ENCODE measurements at regions not wholly inside any gene's neighbourhood (a gene's known extent, or its start where the extent isn't known, plus 50 kb on each side); places are given as distances from the start of the nearest gene placed in this dataset.
"Not testable (repeated sequence)": the region's sequence is repeated elsewhere in the genome, so short reads cannot be mapped to it uniquely, and the experiment has no call there.

DNA sequence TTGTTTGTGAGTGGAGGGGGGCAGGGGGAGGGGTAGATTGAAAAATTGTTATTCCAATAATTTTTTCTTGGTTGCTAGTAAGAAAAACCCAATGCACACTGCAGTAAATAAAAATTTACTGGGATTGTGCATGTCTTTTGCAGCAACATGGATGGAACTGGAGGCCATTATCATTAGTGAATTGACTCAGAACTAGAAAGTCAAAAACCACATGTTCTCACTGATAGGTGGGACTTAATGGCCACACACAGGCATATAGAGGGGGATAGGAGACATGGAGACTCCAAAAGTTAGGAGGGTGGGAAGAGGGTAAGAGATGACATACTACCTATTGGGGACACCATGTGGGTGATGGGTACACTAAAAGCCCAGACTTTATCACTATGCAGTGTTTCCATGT lies 67.2 kb downstream of the BUB3 start:
- DNase-seq = no peak
- in situ Hi-C loops (cut with MboI; ENCODE audit: low pct_unique_long_range_greater_than_20kb, low sequenced_read_pairs) = no loop called here

DNA sequence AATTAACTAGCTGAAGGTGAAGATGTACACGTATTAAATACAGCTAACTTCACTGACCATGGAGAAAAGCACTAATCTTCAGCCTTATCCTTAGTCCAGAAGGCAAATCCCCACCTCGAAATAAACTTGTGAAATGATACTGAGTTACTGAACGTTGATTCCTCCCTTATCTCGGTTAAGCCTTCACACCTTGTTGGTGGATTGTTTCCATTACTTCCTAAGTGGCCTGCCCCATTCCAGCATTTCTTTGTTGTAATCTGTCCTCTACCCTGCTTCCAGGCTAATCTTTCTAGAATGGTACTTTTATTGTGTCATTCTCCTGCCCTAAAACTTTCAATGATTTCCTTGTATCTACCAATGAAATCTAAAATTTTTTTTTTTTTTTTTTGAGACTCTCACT lies 68.6 kb downstream of the BUB3 start:
- no peak for DNase-seq
- in situ Hi-C loops (cut with MboI; ENCODE audit: low pct_unique_long_range_greater_than_20kb, low sequenced_read_pairs) = no loop called here

DNA sequence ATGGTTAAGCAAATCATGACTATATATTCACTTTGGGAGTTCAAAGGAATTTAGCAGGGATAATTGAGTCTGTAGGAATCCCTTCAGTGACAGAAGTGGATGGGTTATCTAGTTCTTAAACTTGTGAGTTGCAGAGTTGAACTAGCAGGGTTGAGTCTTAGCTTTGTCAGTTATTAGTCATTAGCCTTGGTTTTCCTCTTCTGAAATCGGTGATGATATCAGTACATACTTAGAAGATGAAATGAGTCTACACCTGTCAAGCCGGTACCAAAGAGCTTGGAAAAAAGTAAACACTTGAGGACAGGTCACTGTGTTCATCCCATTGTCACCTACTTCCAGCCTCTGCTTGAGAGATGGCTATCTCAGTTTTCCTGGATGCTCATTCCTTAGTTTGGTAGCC lies 73.5 kb downstream of the BUB3 start:
- in situ Hi-C loops (cut with MboI; ENCODE audit: low pct_unique_long_range_greater_than_20kb, low sequenced_read_pairs) = no loop called here
- DNase-seq = no peak

DNA sequence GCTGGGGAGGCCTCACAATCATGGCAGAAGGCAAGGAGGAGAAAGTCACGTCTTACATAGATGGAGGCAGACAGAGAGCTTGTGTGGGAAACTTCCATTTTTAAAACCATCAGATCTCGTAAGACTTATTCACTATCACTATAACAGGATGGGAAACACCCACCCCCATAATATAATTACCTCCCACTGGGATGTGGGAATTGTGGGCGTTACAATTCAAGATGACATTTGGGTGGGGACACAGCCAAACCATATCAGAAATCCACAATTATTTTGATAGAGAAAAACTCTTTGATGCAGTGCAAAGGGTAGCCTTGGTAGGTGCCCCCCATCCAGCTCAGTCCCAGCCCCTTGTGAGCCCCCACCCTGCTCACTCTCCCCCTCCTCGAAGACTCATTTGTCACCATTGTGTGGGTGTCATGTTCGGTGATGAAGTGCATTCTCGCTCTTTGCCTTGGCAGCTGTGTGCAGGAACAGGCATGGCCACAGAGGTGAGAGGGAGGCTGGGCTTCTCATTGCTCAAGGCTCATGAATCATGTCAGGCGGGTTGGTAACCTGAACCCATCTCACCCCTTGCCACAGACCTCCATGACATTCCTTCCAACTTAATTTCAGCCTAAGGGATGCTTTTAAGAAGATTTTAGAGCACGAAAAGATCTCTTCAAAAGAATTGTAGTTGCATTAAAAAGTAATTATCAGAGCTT lies 75.9 kb downstream of the BUB3 start:
- no peak for DNase-seq
- in situ Hi-C loops (cut with MboI; ENCODE audit: low pct_unique_long_range_greater_than_20kb, low sequenced_read_pairs) = no loop called here

DNA sequence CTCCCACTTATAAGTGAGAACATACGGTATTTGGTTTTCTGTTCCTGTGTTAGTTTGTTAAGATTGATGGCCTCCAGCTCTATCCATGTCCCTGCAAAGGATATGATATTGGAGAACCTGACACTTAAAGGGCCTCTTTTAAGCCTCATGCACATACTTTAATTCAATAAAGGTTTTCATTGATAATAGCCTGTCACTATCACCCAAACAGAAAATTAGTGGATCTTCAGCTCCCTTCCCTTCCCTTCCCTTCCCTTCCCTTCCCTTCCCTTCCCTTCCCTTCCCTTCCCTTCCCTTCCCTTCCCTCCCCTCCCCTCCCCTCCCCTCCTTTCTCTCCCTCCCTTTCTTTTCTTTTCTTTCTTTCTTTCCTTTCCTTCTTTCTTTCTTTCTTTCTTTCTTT lies 78.7 kb downstream of the BUB3 start:
- DNase-seq; in situ Hi-C loops (cut with MboI; ENCODE audit: low pct_unique_long_range_greater_than_20kb, low sequenced_read_pairs): not testable (repeated sequence)

DNA sequence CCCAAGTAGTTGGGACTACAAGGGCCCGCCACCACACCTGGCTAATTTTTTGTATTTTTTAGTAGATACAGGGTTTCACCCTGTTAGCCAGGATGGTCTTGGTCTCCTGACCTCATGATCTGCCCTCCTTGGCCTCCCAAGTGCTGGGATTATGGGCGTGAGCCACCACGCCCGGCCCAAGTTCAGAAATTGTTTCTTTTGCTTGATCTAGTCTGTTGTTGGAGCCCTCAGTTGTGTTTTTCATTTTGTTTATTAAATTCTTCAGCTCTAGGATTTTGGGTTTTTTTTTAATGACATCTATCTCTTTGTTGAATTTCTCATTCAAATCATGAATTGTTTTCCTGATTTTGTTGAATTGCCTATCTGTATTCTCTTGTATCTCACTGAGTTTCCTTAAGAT lies 80.8 kb downstream of the BUB3 start:
- in situ Hi-C loops (cut with MboI; ENCODE audit: low pct_unique_long_range_greater_than_20kb, low sequenced_read_pairs) = not testable (repeated sequence)

DNA sequence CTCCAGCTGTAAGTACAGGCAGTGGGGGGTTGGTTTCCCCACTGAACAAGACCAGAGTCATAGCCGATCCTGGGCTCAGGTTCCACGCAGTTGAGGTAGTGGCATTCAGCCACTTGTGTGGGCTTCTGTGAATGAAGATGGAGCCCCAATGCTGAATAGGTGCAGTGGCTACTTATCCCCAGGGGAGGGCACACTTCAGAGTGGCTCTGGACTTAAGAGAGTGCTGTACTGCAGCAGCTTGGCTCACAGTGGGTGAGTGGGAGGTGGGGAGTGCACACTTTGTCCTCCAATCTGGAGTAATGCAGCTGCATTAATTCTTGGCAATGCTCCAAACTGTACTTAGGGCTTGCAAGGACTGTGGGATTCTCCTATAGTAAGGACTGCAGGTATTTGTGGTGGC lies 81.9 kb downstream of the BUB3 start:
- no peak for DNase-seq
- in situ Hi-C loops (cut with MboI; ENCODE audit: low pct_unique_long_range_greater_than_20kb, low sequenced_read_pairs) = no loop called here

More for the DNA sequence above, 80.8 kb downstream of the BUB3 start:
- not testable (repeated sequence) for DNase-seq

DNA sequence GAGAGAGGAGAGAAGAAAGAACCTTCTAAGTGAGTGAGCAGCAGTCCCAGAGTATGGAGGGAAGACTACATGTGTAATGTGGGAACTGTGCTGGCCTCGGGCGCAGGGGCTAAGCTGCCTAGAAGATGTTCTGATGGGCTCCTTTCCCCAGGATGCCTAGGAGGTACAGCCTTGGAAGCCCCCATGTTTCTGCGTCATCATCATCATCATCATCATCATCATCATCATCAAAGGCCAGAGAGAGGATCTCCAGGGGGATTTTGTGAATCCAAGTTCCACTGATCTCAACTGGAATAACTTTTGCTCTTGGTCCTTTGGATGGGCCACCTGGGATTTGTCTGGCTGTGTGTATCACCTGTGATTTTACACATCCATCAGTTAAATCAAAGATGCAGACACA lies 86.0 kb downstream of the BUB3 start:
- in situ Hi-C loops (cut with MboI; ENCODE audit: low pct_unique_long_range_greater_than_20kb, low sequenced_read_pairs) = no loop called here
- no peak for DNase-seq

DNA sequence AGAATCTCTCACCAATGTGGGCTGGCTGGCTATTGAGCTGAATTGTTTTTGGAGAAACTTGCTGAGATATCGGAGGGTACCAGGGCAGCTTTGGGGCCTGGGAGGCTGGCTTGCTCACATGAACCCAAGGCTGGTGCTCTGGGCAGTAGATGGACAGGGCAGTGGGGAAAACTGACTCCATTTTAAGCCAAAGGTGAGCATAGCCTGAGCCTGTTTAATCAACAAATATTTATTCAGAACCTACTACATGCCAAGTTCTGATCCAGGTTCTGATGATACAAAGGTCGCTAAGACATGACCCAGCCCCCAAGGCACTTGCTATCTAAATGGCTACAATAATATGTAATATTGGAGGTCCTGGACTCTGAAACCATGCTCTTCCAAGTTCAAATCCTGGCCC lies 86.6 kb downstream of the BUB3 start:
- in situ Hi-C loops (cut with MboI; ENCODE audit: low pct_unique_long_range_greater_than_20kb, low sequenced_read_pairs) = no loop called here
- DNase-seq = no peak

DNA sequence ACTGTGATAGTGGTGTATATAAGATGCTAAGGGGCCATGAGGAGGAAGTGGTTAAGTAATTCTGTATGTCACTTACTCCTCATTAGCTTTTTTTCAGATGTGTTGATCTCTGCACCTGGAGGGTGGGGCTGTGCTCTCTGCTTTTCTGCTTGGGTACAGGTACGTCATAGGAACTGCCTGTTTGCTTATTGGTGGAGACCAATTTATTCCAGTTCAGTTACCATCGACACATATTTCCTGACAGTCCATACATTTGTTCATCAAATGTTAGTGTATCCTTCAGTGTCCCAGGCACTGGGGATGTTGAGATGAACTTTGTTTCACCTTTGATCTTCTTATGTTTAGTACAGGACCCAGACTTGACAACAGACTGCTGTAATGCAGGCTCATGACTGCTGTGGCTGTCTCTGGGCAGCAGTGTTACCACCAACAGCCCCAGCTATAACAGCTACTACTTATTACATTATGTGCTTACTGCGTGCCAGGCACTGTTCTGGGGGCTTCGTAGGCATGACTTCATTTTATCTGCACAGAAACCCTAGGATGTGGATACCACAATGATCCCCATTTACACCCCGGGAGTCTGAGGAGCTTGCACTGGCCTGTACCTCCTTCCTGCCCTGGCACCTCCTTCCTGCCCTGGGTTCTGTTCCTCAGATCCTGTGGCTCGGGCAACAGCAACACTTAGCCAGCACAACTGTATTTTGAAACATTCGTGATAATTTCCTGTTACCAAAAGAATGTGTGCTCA lies 87.4 kb downstream of the BUB3 start:
- no peak for DNase-seq
- in situ Hi-C loops (cut with MboI; ENCODE audit: low pct_unique_long_range_greater_than_20kb, low sequenced_read_pairs) = no loop called here

DNA sequence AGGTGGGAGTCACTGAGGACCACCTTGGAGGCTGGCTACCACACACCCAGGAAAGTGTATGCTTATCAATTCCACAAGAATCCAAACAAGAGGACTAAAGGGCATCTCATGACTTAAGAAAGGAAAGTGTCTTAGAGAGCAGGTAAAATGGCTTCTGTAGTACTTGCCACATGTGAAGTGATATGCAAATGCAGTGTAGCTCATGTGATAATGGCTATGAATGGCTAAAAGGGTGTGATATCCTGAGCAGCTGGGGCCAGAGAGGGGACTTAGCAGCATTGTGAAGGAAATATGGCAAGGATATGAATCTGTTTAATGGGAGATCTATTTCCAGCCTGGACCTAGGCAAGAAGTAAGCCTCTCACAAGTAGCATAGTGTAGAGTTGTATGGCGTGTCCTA lies 90.5 kb downstream of the BUB3 start:
- in situ Hi-C loops (cut with MboI; ENCODE audit: low pct_unique_long_range_greater_than_20kb, low sequenced_read_pairs) = no loop called here
- no peak for DNase-seq

DNA sequence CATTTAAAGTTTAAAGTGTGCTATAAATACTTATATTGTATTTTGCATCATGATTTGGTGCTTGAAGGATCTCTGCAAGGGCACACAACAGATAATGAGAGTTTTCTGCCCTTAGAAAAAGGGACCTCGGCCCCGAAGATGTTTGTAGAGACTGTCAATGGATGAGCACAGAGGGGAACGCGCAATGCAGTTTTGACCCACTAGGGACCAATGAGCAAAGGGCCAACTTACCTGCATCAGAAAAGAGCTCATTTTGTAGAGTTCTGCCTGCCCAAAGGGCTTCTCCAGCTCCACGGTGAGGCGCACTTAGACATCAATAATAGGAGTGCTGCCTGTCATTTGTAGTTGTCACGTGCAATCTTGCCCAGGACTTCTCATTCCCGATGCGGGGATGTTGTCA lies 91.1 kb downstream of the BUB3 start:
- in situ Hi-C loops (cut with MboI; ENCODE audit: low pct_unique_long_range_greater_than_20kb, low sequenced_read_pairs) = no loop called here

DNA sequence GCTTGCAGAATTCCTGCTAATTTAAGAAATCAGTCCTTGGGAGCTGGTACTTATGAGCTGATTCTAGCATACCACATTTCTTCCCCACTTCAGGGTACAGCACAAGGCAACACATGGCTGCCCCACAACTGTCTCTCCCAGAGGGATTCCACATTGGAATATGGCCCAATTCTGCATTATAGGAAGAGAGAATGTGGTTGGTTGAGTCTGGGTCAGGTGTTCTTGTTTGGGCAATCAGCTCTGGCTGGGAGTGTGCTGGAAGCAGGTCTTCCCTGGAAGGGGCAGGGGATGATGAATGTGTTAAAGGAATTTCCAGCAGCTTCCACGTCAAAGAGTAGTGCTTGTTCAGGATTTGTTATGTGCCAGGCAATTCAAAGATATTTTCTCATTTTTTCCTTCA lies 95.7 kb downstream of the BUB3 start:
- DNase-seq = no peak
- in situ Hi-C loops (cut with MboI; ENCODE audit: low pct_unique_long_range_greater_than_20kb, low sequenced_read_pairs) = no loop called here

More for the DNA sequence above, 91.1 kb downstream of the BUB3 start:
- DNase-seq = no peak

DNA sequence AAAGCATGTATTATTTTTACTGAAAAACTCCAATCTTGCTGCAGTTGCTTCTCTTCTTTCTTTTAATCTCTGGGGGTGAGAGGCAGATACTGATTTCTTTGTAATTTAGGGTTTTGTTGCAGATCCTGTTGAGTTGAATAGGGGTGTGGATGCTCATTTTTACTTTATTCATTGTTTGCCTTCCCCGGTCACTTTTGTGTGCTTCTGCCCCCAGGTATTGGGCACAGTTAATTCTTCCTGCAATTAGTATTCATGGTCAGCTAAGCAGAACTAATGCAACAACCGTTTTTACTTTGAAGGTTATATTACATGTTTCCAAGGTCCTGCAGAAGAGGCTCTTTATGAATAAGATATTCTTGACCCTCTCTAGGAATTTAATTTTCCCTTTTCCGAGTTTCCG lies 96.4 kb downstream of the BUB3 start:
- no peak for DNase-seq
- in situ Hi-C loops (cut with MboI; ENCODE audit: low pct_unique_long_range_greater_than_20kb, low sequenced_read_pairs) = no loop called here

DNA sequence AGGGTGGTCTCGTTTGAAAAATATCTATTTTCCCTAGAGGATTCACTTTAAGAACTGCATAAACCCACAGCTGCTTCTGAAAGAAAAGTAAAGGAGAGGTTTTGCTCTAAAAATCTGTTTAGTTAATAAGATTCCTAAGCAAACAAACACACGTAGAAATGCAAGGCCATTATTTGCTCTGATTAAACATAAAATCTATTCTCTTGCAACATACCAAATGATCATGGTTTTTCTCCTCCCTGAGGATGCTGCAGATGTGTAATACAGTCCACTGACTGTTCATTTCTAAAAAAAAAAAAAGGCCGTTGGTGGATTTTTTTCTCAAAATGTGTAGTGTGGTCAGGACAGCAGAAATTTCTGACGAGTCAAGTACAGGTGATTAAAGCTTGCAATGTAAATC lies 98.6 kb downstream of the BUB3 start:
- no peak for DNase-seq

DNA sequence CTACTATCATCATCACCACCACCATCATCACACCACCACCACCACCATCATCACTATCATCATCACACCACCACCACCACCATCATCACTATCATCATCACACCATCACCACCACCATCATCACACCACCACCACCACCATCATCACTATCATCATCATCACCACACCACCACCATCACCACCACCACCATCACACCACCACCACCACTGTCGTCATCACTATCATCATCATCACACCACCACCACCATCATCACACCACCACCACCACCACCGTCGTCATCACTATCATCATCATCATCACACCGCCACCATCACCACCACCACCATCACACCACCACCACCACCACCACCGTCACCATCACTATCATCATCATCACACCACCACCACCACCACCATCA lies 100.1 kb downstream of the BUB3 start:
- DNase-seq; in situ Hi-C loops (cut with MboI; ENCODE audit: low pct_unique_long_range_greater_than_20kb, low sequenced_read_pairs): not testable (repeated sequence)

More for the DNA sequence above, 98.6 kb downstream of the BUB3 start:
- in situ Hi-C loops (cut with MboI; ENCODE audit: low pct_unique_long_range_greater_than_20kb, low sequenced_read_pairs) = no loop called here

DNA sequence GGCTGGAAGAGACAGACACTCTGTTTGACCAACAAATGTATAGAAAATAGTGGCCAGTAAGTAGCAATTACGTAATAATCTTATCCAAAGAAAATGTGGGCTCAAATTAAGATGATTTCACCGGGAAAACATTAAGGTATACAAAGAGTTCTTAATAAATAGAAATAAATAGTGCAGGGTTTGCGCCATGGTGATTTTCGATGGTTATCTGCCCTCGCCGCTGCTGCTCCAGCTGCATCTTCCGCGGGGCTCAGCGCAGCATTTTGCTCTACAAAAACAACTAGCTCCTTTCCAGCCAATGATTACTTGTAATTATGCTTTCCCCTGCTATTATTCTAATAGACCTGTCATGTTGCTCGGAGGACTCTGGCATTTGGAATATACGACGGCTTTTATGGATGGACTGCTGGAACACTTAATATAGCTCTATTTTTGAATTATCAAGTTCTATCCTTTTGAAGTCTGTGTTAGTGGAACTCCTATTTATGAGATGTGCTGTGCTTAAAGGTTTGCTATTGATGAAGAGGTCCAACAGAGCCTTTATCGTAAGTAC lies 103.8 kb downstream of the BUB3 start:
- in situ Hi-C loops (cut with MboI; ENCODE audit: low pct_unique_long_range_greater_than_20kb, low sequenced_read_pairs) = no loop called here
- no peak for DNase-seq

DNA sequence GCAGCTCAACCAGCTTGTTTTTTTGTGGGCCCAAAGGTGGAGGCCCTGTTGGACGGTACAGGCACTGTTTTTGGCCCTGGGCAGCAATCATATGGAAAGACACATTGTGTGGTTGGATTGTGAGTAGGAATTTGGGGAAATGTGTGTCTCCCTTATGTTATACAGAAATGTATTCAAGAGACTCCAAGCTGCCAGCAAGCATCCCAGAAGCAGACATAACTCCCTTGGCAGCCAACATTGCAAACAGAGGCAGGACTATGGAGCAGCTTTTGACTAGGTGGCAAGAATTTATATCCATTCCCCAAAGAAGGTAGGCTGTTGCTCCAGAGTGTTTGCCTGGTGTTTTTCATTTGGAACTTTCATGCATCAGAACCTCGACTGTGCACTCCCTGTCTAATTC lies 104.9 kb downstream of the BUB3 start:
- no peak for DNase-seq
- in situ Hi-C loops (cut with MboI; ENCODE audit: low pct_unique_long_range_greater_than_20kb, low sequenced_read_pairs) = no loop called here

DNA sequence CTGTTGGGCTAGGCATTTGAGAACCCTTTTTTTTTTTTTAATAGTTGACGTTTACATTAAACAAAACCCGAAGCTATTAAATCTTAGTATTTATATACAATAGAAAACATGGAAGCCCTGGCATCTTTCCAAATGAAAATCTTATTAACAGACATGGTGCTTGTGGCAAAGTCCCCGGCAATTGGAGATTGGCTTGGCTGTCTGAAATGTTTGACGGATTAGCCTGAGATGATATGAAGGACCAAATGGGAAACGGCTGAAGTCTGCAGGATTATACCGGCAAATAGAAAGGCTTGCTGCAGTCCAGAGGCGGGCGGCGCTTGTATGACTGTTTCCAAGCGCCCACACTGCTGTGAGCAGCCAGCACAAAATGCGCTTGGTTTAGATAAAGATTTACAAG lies 105.6 kb downstream of the BUB3 start:
- in situ Hi-C loops (cut with MboI; ENCODE audit: low pct_unique_long_range_greater_than_20kb, low sequenced_read_pairs) = no loop called here
- no peak for DNase-seq

DNA sequence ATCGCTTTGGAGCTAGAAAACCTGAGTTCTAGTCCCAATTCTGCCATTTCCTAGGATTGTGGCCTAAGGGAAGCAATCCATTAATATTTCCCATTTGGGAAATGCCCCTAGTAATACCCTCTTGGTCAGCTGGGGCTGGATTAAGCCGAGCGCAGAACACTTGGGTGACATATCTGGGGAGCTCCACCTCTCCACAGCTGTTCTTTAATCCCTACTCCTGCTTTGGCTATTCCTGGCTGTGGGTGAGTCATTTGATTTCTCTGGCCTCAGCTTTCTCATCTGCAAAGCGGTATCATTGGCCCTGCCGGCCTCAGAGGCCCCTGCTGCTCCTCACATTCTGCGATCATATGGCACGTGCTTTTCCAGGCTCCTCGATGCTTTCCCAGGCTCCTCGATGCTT lies 108.3 kb downstream of the BUB3 start:
- in situ Hi-C loops (cut with MboI; ENCODE audit: low pct_unique_long_range_greater_than_20kb, low sequenced_read_pairs) = no loop called here

DNA sequence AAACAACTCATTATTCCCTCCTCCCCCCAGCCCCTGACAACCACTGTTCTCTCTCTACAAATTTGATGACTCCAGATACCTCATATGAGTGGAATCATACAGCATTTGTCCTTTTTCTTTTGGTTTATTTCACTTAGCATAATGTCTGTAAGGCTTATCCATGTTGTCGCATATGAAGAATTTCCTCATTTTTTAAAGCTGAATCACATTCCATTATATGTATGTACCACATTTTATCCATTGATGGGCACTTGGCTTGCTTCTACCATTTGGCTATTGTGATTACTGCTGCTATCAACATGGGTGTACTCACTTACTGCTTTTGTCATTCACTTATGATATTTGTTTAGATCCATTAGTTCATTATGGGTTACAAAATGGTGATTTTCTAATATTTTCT lies 112.8 kb downstream of the BUB3 start:
- in situ Hi-C loops (cut with MboI; ENCODE audit: low pct_unique_long_range_greater_than_20kb, low sequenced_read_pairs) = no loop called here
- DNase-seq = no peak

More for the DNA sequence above, 108.3 kb downstream of the BUB3 start:
- DNase-seq = no peak
